DND-41 (cell line): ENCODE measurements at regions not wholly inside any gene's neighbourhood (a gene's known extent, or its start where the extent isn't known, plus 50 kb on each side); places are given as distances from the start of the nearest gene placed in this dataset.

Experiments
- CTCF ChIP-seq: IDR thresholded peaks from 2 replicates; pipeline ENCODE4 v1.5.1; 2012; ENCODE audit warnings: borderline replicate concordance, low read length, moderate library complexity, mild to moderate bottlenecking; ENCODE audit not compliant: poor library complexity, severe bottlenecking; ENCODE audit errors: extremely low read depth
- EZH2 ChIP-seq: IDR thresholded peaks from 3 replicates; pipeline ENCODE4 v1.6.1; 2012; ENCODE audit warnings: borderline replicate concordance, low read depth, mild to moderate bottlenecking, moderate library complexity, low read length, inconsistent platforms; ENCODE audit not compliant: severe bottlenecking

- TF ChIP-seq CTCF (no peak), EZH2 (no peak)
These were observed 171.0 kb upstream of the HMGA2 start for GRCh38 chr12:65653321-65653720.
